ENCODE measurements at regions not wholly inside any gene's neighbourhood (a gene's known extent, or its start where the extent isn't known, plus 50 kb on each side); places are given as distances from the start of the nearest gene placed in this dataset.

DNA sequence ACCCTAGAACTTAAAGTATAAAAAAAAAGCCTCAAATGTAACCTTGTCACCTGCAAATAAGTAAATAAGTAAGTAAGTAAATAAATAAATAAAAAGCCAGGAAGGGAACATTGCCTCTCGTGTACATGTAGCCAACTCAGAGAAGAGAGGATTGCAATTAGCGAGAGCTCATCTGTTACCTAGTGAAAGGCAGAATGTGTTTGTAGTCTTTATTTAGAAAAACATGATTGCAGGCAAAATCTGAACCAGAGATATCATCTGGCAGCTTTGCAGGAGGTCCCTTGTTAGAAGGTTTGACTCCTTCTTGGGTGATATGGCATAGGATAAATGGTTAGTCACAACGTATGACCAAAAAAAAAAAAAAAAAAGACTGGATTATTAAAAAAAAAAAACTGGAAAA is 71.6 kb upstream of the SYN2 start:
- TF ChIP-seq L3MBTL2 (conservative IDR thresholded peaks at IDR 0.05) (no peak), HDGF (IDR thresholded peaks at IDR 0.05; ENCODE audit: borderline replicate concordance) (no peak), BHLHE40 (IDR thresholded peaks at IDR 0.05; ENCODE audit: borderline replicate concordance) (no peak), FOXA1 (IDR thresholded peaks at IDR 0.05) (no peak), SUZ12 (IDR thresholded peaks at IDR 0.05) (no peak), NFRKB (IDR thresholded peaks at IDR 0.05) (no peak), FOXM1 (IDR thresholded peaks at IDR 0.05; ENCODE audit: borderline replicate concordance) (no peak), TARDBP (IDR thresholded peaks at IDR 0.05) (no peak)
- TF ChIP-seq, protein P1, sequence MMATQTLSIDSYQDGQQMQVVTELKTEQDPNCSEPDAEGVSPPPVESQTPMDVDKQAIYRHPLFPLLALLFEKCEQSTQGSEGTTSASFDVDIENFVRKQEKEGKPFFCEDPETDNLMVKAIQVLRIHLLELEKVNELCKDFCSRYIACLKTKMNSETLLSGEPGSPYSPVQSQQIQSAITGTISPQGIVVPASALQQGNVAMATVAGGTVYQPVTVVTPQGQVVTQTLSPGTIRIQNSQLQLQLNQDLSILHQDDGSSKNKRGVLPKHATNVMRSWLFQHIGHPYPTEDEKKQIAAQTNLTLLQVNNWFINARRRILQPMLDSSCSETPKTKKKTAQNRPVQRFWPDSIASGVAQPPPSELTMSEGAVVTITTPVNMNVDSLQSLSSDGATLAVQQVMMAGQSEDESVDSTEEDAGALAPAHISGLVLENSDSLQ (IDR thresholded peaks at IDR 0.05): no peak
